Left renal cortex interstitium (tissue), 4 donors: ENCODE measurements at regions not wholly inside any gene's neighbourhood (a gene's known extent, or its start where the extent isn't known, plus 50 kb on each side); places are given as distances from the start of the nearest gene placed in this dataset.
A peak's percentile ranks its signal among the peaks of the same experiment; 100 is the strongest.

Source experiments
- DNase-seq, 4 donors: peaks; one replicate each; pipeline ENCODE4 v3.0.0-alpha.2; 2013; ENCODE audit warnings: low read depth in 4 of 4, low spot score in 2 of 4, missing footprints in 1 of 4

DNA sequence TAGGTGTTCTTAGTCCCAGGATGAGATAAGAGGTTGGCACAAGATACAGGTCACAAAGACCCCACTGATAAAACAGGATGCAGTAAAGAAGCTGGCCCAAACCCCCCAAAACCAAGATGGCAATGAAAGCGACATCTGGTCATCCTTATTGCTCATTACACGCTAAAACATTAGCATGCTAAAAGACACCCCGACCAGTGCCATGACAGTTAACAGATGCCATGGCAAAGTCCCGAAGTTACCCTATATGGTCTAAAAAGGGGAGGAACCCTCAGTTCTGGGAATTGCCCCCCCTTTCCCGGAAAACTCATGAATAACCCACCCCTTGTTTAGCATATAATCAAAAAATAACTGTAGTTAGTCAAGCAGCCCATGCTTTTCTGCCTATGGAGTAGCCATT lies 251.1 kb downstream of the SLC4A3 start:
- DNase-seq: no peak

- no peak for DNase-seq
These were observed 254.4 kb downstream of the SLC4A3 start for GRCh38 chr2:219881851-219882250.

DNA sequence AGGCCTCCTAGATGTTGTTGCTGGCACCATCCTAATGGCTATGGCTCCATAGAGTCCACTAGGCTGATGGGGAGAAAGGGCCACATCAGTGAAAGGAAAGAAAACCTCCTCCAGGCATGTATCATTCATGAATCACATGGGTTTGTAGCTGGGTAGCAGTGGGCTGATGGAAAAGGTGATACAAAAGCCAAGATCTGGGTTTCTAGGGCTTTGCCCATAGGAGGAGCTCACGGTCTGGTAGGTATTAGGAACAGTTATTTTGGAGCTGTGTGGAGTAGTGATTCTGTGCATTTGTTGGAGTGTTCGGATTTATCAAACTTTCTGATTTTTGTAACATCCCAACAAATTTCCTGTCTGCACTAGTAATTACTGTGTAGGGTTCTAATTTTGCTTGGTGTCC lies 259.2 kb downstream of the SLC4A3 start:
- DNase-seq: no peak

- no peak for DNase-seq
These were observed 260.4 kb downstream of the SLC4A3 start for GRCh38 chr2:219887870-219888269.

DNA sequence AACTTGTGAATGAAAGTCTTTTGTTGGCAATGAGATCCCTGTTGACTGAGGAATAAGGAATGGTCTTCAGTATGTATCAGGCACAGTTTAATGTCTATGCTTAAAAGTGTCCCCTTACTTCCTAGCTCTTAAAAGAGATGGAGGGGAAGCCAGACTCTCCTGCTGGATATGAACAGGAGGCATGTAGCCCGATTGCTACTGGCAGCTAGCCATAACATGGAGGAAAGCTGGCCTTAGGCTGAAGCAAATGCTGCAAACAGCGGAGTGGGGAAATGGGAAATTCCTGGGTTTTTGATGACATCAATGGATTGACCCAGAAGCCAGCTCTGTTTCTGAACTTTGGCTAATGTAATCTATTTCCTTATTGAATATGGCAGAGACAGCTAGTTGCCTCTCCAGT lies 266.1 kb downstream of the SLC4A3 start:
- no peak for DNase-seq

GRCh38 chr2:219897456-219897855 lies 270.0 kb downstream of the SLC4A3 start:
- DNase-seq: no peak

GRCh38 chr2:219901155-219901554 lies 273.7 kb downstream of the SLC4A3 start:
- no peak for DNase-seq

- DNase-seq: no peak
These were observed 275.6 kb downstream of the SLC4A3 start for GRCh38 chr2:219902891-219903552.

GRCh38 chr2:219905640-219906039 lies 278.2 kb downstream of the SLC4A3 start:
- no peak for DNase-seq

DNA sequence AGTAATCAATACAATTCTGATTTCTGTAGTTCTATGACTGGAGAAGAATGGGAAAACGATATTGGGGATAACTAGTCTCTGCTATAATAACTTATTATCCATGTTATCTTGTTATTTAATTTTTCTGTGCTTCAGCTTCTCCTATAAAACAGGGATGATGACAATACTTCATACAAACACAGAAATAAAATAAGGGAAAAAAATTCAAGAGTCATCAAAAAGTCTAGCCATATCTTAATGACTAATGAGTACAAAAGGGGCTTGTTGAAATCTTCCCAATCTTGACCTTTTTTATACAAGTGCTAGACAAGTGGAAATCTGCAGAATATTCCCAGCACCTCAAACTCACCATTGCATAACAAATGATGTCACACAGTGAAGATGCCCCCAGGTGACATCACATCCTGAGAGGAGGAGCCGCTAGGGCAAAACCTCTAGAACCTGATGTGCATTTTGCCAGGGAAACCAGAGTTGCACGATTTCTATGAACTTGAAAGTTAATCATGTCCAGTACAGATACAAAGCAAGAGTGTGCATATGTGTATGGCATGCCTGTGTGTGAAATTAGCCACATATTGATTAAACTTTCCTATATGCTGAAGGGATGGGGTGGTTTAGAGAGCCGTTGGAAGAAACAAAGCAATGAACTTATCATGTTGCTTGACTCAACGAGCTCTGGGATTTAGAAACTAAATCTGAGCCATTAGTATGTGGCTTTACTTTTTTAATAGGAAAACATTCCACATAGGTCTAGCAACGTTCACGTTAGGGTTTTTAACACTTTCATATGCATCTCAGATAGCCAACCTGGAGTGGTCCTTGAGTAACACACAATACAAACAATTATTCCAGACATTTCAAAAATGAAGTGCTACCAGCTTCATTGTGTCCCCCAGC lies 278.9 kb downstream of the SLC4A3 start:
- no peak for DNase-seq

GRCh38 chr2:219907011-219907365 lies 279.6 kb downstream of the SLC4A3 start:
- no peak for DNase-seq

DNA sequence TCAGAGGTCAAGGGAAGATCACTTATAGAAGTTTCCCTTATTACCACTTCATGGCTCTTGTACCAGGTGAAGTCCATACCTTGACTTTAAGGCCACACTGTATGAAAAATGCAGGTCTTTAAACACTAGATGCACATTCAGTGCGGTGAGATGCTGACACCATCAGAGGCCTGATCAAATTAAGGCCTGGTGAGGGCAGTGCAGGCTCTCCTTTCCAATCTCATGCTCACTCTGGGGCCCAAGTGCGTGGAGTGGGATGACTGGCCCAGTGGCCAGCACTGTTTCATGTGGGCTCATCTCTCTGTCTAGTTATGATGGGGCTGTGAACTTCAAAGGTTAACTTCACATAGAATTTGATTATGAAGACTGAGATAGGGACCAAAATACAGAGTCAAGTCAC lies 281.1 kb downstream of the SLC4A3 start:
- DNase-seq: no peak

- DNase-seq: no peak
These were observed 284.1 kb downstream of the SLC4A3 start for GRCh38 chr2:219911541-219911940.

GRCh38 chr2:219912491-219912921 lies 285.1 kb downstream of the SLC4A3 start:
- DNase-seq: peak; percentile 55 to 67 (median 60)

GRCh38 chr2:219914577-219914976 lies 287.1 kb downstream of the SLC4A3 start:
- no peak for DNase-seq

DNA sequence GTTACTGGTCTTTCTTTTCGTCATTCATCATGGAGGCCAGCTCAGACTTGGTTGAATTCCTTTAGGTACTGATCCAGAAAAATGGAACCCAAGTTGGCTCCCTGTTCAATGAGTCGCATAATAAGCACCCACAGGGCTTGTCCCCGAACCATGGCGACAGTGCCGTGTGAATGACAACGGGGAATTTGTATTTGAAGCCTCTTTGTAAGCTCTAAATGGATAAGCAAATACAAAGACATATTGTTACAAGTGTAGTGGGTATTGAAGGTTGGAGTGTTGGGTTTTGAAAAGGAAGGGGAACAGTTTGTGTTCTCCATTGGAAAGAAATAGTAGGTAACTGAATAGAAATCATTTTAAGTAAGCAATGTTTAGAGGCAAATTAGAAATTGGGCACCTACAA lies 288.9 kb downstream of the SLC4A3 start:
- no peak for DNase-seq

DNA sequence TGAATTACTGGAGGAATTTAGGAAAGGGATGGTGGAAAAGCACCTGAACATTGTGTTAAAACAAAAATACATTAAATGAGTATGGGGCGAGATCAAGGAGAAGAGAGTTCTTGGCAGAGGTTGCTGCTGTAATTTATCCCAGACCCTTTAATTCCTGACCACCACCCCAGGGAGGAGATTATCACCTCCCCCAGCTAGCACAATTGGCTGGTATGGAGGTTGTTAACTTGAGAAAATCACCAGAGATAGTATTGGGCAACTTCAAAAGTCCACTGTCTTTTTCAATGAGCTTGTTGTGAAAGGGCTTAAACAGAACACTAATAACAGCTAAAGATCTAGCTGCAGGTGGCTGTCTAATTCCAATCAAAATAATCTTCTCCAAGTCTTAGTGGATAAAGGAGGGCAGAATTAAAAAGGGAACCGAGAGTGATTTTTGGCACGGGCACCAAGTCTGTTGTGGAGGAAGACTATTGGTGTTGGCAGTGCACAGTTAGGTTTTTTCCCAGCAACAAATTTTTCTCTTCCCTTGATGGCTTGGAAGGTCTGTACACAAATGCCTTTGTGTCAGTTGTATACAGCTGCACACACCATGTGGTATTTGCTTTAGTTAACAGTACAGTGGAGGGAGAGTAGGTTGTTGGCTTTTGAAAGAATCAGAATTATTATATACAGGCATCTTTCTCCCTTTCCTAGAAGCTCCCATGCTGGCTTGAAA lies 289.5 kb downstream of the SLC4A3 start:
- no peak for DNase-seq

DNA sequence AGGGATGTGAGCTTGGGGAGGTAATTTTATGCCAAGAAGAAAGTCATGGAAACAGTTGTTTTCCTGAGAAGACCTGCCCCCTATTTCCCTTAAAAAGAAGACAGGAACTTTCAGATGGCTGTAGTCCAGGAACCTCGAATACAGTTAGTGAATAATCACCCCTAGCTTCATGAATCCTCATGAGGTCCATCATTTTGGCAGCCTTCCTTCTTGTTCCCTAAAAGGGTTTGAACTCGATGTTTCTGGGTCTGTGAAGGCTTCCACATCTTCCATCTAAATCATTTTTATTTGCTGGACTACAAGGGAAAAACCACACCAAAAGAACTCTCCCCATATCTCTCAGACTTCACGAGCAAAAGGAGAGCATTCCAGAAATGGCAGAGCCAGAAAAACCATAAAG lies 290.8 kb downstream of the SLC4A3 start:
- DNase-seq: no peak

GRCh38 chr2:219918944-219919343 lies 291.5 kb downstream of the SLC4A3 start:
- DNase-seq: no peak

GRCh38 chr2:219919506-219919905 lies 292.1 kb downstream of the SLC4A3 start:
- no peak for DNase-seq

DNA sequence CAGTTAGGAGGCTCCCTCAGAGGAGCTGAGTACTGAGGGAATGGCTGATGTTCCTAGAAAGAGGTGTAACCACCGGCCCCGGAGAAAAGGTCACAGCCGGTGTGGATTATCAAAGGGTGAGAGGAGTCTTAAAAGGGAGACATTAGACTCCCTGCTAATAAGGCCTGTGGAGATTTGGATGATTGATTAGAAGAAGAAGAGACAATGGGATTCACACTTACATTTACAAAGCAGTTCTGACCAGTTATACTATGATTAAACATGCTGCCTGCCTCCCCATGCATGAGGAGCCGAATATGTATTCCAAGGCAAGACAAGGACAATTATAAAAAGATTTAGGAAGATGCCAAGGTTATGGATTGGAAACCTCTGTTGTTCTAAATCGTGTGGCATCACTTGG lies 302.4 kb downstream of the SLC4A3 start:
- DNase-seq: no peak

GRCh38 chr2:219939647-219940046 lies 312.2 kb downstream of the SLC4A3 start:
- no peak for DNase-seq
